ENCODE measurements at regions not wholly inside any gene's neighbourhood (a gene's known extent, or its start where the extent isn't known, plus 50 kb on each side); places are given as distances from the start of the nearest gene placed in this dataset.

DNA sequence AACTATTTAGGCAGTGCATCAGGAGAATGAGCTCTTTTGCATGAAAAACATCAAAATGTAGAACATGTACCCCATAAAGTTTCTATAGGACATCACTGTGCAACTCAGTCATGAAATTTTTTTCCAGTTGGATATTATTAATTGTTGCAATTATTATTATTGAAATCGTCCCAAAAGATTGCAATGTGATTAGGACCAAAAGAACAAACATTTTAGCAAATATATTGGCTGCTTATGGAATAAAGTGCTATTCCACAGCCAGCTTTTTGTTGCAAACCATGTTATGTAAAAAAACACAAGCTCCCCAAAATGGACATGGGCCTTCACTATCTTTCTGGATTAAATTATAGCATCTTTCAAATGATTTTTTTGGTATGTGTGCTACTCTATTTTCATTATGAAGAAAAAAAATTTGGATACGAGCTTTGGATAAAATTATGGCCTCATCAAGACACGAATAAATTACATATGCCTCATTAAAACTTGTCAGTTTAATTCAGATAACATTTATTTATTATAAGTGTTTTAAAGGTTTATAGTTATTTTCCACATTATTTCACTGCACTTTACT lies 262.7 kb upstream of the TCF21 start:
- DNase-seq (ENCODE audit: low read depth) = no peak
- H3K4me3 ChIP-seq (ENCODE audit: low read depth, low read length) = no peak overlapping the region

DNA sequence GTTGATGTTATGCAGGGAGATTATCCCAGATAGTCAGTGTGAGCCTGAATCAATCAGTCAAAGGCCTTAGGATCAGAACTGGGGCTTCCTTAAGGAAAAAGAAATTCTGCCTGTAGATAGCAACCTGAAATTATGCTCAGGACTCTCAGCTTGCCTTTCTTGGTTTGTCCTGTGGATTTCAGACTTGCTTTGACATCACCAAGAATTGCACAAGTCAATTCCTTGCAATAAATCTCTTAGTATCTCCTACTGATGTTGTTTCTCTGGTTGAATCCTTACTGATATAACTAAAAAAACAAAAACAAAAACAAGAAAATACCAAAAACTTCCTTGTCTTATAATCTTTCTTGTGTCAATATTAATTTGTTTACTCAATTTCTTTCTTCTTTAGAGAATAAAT lies 258.9 kb upstream of the TCF21 start:
- no peak for DNase-seq (ENCODE audit: low read depth)

DNA sequence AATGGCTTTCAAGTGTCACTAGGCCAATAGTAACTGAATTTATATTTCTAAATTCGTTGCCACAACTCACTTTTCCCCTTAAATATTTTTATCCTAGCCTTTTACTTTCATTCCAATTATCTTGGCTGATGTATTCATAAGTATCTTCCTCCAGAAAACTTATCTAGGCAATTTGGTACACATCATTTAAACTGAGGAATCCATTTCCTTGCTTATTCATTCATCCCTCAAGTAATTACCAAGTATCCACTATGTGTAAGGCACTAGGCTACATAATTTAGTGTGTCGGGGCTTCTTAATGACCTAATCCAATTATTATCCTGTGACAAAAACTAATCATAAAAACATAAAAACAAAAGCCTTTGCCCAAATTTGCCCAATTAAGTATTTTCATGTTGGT lies 258.3 kb upstream of the TCF21 start:
- no peak overlapping the region for H3K4me3 ChIP-seq (ENCODE audit: low read depth, low read length)
- DNase-seq (ENCODE audit: low read depth) = no peak

More for the DNA sequence above, 258.9 kb upstream of the TCF21 start:
- no peak overlapping the region for H3K4me3 ChIP-seq (ENCODE audit: low read depth, low read length)

DNA sequence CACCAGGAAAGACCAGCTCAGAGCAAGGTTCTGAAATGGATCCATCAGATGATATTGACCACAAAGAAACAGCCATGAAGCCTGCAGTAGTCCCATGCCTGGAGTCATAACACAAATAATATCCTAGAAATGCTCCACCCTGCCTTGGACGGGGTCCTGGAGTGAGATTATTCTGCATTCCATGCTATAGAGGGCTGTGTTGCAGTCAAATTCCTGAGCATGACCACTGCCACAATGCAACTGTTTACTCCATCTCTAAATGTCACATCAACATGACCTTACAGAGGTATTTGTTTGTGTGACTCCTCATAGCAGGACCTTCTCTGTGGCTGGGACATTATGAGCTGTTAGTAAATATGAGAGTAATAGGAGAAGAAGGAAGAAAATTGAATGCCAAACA lies 257.5 kb upstream of the TCF21 start:
- no peak overlapping the region for H3K4me3 ChIP-seq (ENCODE audit: low read depth, low read length)
- no peak for DNase-seq (ENCODE audit: low read depth)

DNA sequence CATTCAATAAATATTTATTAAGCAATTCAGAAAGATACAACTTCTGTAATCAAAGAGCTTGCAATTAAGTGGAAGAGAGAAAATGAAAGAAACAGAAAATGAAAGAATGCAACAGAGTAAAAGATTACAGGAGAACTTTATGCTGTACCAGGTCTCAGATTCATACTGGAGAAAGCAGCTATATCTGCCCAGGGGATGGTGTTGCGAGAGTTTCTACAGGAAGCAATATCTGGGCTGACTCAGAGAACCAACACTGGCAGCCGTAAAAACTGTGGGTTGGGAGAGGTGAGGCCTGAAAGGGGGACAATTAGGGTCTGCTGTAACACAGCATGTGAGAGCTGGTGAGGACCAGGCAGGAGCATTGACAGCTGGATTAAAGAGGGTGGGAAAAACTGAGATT lies 256.7 kb upstream of the TCF21 start:
- no peak overlapping the region for H3K4me3 ChIP-seq (ENCODE audit: low read depth, low read length)
- DNase-seq (ENCODE audit: low read depth) = peak; percentile 70

DNA sequence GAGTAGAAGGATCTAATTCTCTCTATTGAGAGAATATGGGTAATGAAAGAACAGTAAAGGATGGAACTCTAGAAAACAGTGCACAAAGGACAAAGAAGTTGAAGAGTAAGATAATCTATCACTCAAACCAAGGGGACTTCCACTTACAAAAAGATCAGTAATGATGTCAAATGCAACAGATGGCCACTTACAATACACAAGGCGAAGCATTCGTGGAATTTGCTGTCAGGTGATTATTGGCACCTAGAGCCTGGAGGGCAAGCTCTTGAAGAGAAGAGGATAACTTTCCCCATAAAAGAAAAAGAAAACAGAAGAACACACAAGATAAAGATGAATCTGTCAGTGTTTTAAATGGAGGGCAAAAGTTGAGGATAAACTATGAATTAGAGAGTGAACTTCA lies 256.0 kb upstream of the TCF21 start:
- DNase-seq (ENCODE audit: low read depth) = no peak
- no peak overlapping the region for H3K4me3 ChIP-seq (ENCODE audit: low read depth, low read length)

DNA sequence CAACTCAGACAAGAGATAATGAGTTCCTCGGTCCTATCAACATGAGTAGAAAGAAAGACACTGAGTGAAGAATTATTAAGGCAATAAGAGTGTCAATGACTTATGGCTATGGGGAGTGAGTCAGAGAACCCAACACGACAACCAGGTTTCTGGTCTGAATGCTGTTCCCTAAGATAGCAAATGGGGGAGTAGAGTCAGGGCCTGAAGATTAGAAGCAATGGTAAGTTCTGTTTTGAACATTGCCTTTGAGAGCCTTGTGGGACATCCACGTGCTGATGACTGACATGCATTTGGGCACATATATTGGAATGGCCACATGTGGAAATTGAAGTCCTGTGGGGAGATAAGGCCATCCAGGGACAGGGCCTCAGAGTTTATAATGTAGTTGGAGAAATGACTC lies 254.4 kb upstream of the TCF21 start:
- no peak for DNase-seq (ENCODE audit: low read depth)
- H3K4me3 ChIP-seq (ENCODE audit: low read depth, low read length) = no peak overlapping the region

DNA sequence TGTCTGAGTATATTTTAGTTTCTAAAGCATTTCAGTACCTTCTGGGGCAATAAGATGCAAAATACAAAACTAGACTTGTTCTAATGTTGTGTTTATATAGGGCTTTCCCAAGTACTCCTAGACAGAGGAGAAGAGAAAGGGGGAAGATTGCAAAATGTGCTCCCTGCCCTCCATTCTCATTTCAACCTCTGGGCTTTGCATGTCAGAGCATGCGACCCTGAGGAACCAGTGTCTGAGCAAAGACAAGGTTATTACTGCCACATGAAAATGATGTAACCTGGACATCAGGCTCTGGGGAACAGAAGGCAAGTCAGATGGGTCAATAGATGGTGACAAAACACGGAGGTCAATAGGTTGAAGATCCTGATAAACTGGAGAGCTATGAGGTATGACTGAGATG lies 253.5 kb upstream of the TCF21 start:
- no peak overlapping the region for H3K4me3 ChIP-seq (ENCODE audit: low read depth, low read length)
- DNase-seq (ENCODE audit: low read depth) = no peak

DNA sequence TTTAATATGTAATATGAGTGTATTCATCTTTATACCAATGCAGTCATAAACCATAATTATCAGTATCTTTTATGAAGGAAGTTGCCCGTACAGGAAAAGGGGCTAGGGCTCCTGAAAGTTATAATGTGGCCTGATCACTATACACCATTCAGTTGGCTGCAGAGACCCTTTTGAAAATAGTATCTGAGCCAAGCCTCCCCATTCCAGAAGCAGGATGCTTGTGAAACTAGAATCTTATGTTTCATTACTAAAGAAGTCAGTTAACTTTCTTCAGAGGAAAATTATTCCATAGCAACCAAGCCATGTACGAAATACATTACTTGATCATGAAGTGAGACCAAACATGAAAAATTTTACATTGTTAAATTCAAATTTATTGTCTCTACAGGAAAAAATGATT lies 251.5 kb upstream of the TCF21 start:
- no peak for DNase-seq (ENCODE audit: low read depth)
- no peak overlapping the region for H3K4me3 ChIP-seq (ENCODE audit: low read depth, low read length)

DNA sequence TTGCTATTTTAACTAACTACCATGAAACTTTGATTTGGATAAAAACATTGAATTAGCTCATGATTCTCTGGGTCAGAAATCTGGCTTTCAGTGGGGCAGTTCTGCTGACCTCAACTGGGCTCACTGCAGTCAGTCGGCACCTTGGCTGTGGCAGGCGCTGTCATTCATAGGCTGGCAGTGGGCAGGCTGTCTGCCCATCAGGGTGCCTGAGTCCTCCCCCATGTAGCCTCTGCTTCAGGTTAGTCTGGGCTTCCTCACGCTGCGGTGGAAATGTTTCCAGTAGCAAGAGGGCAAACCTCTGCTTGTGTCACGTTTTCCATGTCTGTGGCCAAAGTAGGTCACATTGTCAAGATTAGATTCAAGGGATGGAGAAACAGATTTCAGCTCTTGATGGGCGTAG lies 251.0 kb upstream of the TCF21 start:
- no peak overlapping the region for H3K4me3 ChIP-seq (ENCODE audit: low read depth, low read length)
- DNase-seq (ENCODE audit: low read depth) = no peak

DNA sequence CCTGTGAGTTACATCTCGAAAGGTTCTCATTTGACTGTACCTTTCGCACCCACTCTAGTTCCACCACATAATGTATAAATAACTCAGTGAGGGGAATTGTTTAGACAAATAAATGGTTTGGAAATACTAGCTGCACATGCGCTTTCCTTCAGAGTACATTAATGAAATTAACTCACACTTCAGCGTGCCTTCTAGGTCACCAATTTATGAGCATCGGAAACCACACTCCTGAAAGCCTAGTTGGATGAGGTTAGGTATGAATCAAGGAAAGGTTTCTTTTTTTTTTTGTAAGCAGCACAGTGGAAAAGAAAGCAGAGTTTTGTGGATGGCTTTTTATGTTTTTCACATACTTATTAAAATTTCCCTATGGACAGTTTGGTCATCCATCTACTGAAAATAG lies 247.8 kb upstream of the TCF21 start:
- no peak for DNase-seq (ENCODE audit: low read depth)
- no peak overlapping the region for H3K4me3 ChIP-seq (ENCODE audit: low read depth, low read length)

DNA sequence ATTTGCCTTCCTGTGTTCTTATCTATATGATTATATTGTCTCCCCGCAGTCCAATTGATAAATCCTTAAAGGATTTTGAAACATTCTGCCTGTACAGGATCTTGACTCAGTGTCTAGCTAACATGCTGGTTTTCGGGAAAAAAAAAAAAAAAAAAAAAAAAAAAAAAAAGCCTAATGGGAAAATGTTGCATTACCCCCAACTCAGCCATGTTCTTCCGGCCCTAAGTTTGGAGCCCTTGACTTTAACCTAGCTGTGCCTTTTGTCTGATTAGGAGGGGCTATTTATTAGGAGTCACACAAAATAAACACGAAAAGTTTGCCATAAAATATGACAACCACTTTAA lies 244.4 kb upstream of the TCF21 start:
- DNase-seq (ENCODE audit: low read depth) = no peak
- no peak overlapping the region for H3K4me3 ChIP-seq (ENCODE audit: low read depth, low read length)

DNA sequence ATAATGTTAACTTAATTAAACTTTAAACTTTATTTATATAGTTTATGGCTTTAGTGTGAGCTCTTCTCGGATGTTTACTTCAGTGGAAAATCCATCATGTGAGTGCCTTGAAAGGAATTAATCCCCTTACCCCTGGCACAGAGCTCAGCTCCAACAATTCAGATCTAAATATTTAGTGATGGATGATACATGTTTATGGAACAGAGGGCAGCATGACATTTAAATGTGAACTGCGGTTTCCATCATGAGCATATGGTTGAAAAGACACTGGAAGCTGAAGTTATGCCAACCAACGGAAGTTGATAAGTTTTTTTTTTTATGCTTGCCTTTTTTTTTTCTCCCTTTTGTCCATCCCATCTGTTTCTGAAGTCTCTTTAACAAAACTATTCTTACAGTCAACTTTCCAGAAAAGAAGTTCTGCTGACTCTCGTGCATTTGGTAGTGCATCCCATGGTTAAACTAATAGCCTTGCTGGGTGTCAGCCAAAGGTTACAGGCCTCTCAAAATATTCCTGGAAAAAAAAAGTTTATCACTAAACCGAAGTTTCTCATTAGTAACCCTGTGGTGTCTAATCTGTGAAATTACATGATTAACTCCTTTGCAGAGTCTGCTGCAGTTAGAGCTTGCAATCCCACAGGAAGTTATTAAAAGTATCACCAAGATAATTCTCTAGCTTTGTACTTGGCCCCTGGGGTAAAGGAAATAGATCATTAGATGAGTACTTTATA lies 243.9 kb upstream of the TCF21 start:
- H3K4me3 ChIP-seq (ENCODE audit: low read depth, low read length) = no peak overlapping the region
- no peak for DNase-seq (ENCODE audit: low read depth)

DNA sequence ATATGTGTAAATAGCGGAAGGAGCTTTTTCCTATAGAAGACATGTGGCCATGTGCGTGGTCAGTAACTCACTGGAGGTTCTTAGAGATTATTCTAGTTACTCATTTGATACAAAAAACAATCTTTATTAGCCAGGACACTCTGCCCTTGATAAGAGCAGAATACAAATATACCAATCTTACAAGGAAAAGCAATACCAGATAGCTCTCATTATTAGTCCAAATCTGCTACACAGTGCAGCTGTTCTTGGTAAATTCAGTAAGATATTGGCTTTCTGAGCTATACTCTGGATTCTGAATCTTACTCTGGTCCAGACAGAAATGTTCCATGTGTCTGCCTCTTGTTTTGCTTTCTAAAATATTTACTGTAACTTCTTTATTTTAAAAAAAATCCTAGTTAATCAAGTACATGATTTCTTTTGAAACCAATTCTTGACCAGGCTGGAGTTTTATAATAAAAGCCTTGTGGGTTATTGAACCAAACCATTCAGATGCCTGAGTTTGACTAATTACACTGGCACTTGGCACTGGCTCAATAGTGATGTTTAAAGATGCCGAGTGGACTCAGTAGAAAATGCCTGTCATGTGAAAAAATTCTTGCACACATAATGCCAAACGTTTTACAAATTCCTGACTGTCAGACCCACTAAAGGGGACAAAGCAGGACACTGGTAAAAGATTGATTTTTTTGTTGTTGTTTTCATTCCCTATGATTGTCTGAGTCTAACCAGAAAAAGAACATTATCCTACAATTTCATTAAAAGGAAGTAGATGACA lies 242.8 kb upstream of the TCF21 start:
- DNase-seq (ENCODE audit: low read depth) = no peak

DNA sequence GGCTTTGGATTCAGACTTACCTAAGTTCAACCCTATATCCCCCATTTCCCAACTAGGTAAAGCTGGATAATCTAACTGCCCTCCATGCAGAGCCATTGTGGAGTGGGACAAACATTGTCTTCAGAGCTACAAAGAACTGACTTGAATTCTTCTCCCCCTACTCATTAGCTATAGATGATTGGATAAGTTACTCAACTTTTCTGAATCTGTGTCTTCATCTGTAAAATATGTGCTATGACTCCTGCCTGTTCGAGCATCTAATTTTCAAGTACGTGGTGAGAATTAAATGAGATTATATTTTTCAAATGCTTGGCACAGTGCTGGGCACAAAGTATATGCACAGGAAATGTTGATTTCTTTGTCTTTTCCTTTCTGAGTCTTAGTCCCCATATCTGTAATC lies 240.3 kb upstream of the TCF21 start:
- no peak for DNase-seq (ENCODE audit: low read depth)
- no peak overlapping the region for H3K4me3 ChIP-seq (ENCODE audit: low read depth, low read length)

More for the DNA sequence above, 242.8 kb upstream of the TCF21 start:
- no peak overlapping the region for H3K4me3 ChIP-seq (ENCODE audit: low read depth, low read length)

DNA sequence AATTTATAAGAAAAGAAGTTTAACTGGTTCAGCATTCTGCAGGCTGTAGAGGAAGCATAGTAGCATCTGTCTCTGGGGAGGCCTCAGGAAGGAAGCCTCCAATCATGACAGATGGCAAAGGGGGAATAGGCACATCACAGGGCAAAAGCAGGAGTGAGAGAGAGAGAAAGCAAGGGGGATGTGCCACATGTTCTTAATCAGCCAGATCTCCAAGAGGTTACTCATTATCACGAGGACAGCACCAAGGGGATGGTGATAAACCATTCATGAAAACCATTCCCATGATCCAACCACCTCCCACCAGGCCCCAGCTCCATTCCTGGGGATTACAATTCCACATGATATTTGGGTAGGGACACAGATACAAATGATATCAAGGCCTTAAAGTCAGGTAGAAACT lies 217.5 kb upstream of the TCF21 start:
- no peak overlapping the region for H3K4me3 ChIP-seq (ENCODE audit: low read depth, low read length)
- no peak for DNase-seq (ENCODE audit: low read depth)

DNA sequence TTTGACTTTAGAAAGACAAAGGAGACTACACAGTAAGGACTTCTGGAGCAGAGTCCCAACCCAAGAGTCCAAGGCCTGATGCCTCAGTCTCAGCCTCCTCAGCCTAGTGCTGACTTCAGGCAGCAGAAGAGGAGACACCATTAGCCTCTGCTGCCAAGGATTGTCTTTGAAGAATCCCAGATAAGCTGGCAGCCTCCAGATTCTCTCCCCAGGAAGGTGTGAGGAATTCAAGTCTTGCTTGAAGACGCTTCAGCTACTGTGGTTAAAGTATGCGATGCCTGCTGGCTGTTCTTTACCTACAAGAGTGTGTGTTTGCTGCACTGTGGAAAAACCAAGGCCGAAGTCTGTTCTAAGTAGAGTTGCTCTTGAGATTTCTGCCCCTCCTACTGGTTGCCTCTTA lies 215.9 kb upstream of the TCF21 start:
- no peak overlapping the region for H3K4me3 ChIP-seq (ENCODE audit: low read depth, low read length)
- no peak for DNase-seq (ENCODE audit: low read depth)

DNA sequence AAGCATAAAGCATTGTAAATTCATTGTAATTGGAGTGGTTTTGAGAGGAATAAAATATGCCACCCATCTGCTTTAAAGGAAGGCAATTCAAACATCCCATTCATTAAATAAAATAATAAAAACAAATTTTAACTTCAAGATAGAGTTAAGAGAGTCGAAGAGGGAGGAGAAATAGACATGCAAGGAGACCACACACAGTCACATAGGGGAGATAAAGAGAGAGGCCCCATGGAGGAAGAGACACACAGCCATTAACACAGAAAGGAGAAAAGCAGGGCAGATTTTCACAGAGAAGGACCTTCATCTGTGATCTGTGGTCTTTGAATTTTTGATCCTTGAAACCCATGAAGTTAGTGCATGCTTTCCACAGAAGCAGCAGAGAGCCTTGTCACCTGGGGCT lies 214.3 kb upstream of the TCF21 start:
- no peak for DNase-seq (ENCODE audit: low read depth)
- no peak overlapping the region for H3K4me3 ChIP-seq (ENCODE audit: low read depth, low read length)

DNA sequence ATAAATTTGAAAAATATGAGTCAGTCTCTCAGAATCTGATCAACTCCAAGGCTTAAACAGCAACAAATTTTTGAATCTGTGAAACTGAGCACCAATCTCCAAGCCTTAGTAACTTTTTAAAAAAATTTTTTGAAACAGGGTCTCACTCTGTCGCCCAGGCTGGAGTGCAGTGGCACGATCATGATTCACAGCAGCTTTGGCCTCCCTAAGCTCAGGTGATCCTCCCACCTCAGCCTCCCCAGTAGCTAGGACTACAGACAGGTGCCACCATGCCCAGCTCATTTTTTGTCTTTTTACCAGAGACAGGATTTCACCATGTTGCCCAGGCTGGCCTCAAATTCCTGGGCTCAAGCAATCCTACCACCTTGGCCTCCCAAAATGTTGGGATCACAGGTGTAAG lies 207.9 kb upstream of the TCF21 start:
- no peak overlapping the region for H3K4me3 ChIP-seq (ENCODE audit: low read depth, low read length)
- DNase-seq (ENCODE audit: low read depth) = no peak

DNA sequence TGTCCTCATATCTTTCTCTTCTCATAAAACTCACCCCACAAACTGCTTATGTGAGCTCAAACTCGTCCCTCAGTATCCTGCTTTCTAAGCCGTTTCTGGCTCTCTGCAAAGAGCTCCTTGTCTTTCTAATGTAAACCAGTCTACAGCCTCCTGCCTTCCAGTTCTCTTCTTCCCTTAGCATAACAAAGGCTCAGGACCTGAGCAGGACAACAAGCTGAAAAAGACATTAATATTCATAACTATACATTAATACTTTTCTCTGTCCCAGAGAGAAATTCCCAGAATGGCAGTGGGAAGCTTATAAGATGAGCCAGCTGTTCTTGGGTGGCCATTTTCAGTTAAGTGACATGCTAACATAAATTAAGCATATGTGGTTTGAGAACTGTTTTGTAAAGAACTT lies 207.0 kb upstream of the TCF21 start:
- DNase-seq (ENCODE audit: low read depth) = no peak
- H3K4me3 ChIP-seq (ENCODE audit: low read depth, low read length) = no peak overlapping the region
